Stomach (tissue), 4 donors: ENCODE measurements at regions not wholly inside any gene's neighbourhood (a gene's known extent, or its start where the extent isn't known, plus 50 kb on each side); places are given as distances from the start of the nearest gene placed in this dataset.

ENCODE experiments used
- EP300 ChIP-seq: sonication (generic); formaldehyde crosslinking; IDR thresholded peaks from one replicate; pipeline ENCODE4 v1.6.1; 2017; ENCODE audit warnings: antibody characterized with exemption
- POLR2A ChIP-seq, 4 donors: fragments of 450-650 bp; IDR thresholded peaks; one replicate each; pipeline ENCODE4 v1.6.1; 2016; ENCODE audit warnings: antibody characterized with exemption in 4 of 4, control low read depth in 2 of 4, mild to moderate bottlenecking in 1 of 4, moderate library complexity in 1 of 4
- POLR2AphosphoS5 ChIP-seq, 3 donors: sonication (generic); formaldehyde crosslinking; IDR thresholded peaks; one replicate each; pipeline ENCODE4 v1.6.1; 2016; ENCODE audit warnings: antibody characterized with exemption in 3 of 3
- TF ChIP-seq, protein P1 (sequence below), 7 experiments: fragments of 450-650 bp in 4 of 7; fragments of 200-600 bp in 3 of 7; sonication (generic) in 3 of 7; IDR thresholded peaks; one replicate each; pipeline ENCODE4 v1.5.1; 2016 to 2019; ENCODE audit warnings: antibody characterized with exemption in 7 of 7, control low read depth in 2 of 7, mild to moderate bottlenecking in 1 of 7

DNA sequence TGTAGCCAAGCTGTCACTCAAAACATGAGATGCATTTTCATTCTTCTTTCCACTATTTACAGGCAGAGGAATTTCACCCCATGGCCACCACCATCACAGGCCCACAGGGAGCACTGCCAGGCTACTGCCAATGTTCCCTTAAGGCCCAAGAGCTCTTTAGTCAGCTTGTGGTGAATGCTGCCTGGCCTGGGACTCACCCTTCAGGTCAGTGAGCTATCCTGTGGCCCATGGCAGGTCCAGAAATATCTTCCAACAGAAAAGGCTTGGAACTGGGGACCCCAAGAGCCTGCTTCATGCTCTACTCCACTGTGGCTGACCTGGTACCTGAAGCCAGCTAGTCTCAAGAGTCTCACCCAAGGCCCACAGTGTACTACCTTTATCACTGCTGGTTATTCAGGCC lies 1518.7 kb upstream of the CDH9 start:
- TF ChIP-seq POLR2A (IDR thresholded peaks at IDR 0.05) (no peak), EP300 (no peak), POLR2AphosphoS5 (IDR thresholded peaks at IDR 0.05) (no peak)
- TF ChIP-seq, protein P1, sequence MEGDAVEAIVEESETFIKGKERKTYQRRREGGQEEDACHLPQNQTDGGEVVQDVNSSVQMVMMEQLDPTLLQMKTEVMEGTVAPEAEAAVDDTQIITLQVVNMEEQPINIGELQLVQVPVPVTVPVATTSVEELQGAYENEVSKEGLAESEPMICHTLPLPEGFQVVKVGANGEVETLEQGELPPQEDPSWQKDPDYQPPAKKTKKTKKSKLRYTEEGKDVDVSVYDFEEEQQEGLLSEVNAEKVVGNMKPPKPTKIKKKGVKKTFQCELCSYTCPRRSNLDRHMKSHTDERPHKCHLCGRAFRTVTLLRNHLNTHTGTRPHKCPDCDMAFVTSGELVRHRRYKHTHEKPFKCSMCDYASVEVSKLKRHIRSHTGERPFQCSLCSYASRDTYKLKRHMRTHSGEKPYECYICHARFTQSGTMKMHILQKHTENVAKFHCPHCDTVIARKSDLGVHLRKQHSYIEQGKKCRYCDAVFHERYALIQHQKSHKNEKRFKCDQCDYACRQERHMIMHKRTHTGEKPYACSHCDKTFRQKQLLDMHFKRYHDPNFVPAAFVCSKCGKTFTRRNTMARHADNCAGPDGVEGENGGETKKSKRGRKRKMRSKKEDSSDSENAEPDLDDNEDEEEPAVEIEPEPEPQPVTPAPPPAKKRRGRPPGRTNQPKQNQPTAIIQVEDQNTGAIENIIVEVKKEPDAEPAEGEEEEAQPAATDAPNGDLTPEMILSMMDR (IDR thresholded peaks at IDR 0.05): no peak
